Fibroblast of skin of abdomen (primary cell): ENCODE measurements at regions not wholly inside any gene's neighbourhood (a gene's known extent, or its start where the extent isn't known, plus 50 kb on each side); places are given as distances from the start of the nearest gene placed in this dataset.
"Not testable (repeated sequence)": the region's sequence is repeated elsewhere in the genome, so short reads cannot be mapped to it uniquely, and the experiment has no call there.

Experiments
- DNase-seq: peaks from one replicate; pipeline ENCODE4 v3.0.0-alpha.2; 2013

DNA sequence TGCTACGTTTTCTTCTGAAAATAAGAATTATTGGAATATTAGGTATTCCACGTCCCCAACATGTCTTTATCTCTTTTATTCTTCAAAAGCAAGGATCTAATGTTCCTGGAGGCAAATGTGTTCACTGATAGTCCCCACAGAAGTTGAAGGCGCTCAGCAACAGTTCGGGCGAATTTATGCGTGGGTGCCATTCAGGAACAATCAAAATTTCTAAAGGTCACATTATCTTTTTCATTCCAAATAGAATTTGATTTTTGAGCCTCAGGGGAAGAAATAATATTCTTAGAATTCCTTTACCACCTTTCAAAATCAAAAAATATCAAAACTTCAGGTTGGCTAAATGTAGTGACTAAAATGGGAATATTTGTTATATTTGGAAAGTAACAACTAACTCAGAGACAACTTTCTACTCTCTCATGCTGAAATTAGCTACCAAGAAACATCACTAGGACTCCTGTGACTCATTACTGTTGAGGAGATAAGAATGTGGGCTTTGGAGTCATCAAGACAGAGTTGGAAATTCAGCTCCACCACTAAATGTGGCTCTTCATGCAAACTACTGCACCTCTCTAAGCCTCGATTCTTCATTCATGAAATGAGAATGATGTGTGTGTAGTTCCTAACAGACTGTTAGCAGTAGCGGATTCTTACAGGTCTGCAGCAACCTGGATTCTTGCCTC, 72.3 kb upstream of the KIT start:
- peak; percentile 43 for DNase-seq

GRCh38 chr4:54586320-54586955, 71.3 kb upstream of the KIT start:
- DNase-seq, result peak; percentile 58

GRCh38 chr4:54587107-54587891, 70.5 kb upstream of the KIT start:
- DNase-seq, result peak; percentile 4

- DNase-seq, result no peak
Measured at GRCh38 chr4:54588404-54588803, 69.4 kb upstream of the KIT start.

DNA sequence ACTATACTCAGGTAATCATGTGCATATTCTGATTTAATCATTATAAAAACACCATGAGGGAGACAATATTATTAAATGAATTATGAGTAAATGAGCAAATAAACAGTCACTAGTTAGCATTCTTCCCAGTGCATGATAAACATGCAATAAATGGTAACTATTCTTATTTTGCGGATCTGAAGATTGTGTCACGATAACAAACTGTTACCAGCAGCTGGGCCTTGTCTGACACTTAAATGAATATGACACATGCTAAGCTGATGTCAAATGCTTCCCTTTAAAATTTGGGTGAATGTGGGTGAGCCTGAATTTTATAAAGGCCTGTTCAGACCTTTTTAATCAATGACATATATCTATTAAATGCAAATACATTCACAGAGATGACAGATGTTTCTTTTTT, 68.2 kb upstream of the KIT start:
- DNase-seq, result no peak

GRCh38 chr4:54593795-54594322, 63.9 kb upstream of the KIT start:
- DNase-seq, result no peak

GRCh38 chr4:54596201-54596600, 61.6 kb upstream of the KIT start:
- DNase-seq, result no peak

DNA sequence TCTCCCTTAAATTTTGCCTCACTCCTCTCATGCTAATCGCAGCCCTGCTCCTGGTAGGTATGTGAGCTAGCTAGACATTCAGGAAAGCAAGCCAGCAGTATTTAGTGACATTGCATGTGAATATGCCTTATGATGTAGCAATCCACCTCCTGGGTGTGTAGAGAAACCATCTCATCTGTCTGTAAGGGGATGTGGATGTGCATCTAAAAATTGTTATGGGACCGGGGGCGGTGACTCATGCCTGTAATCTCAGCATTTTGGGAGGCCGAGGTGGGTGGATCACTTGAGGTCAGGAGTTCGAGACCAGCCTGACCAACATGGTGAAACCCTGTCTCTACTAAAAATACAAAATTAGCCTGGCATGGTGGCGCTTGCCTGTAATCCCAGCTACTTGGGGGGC, 60.1 kb upstream of the KIT start:
- not testable (repeated sequence) for DNase-seq

- DNase-seq, result not testable (repeated sequence)
Measured at GRCh38 chr4:54602175-54602574, 55.6 kb upstream of the KIT start.

DNA sequence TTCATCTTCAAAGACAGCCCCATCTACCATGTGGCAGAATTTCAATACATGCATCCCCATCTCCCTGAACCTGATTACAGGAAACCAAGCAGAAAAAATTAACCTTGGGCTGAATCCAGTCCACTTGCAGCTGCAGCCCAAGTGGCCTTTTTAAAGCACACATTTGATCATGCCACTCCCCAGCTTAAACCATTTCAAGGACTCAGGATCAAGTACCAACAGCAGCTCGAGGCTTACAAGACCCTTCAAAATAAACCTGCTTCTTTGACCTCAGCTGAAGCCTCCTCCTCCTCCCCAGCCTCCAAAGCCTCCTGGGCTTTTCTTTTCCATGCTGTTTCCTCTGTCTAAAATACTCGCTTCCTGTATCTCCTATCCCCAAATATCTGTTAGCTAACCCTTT, 50.7 kb upstream of the KIT start:
- no peak for DNase-seq

- no peak for DNase-seq
Measured at GRCh38 chr4:54607521-54607920, 50.2 kb upstream of the KIT start.
